ENCODE measurements at regions not wholly inside any gene's neighbourhood (a gene's known extent, or its start where the extent isn't known, plus 50 kb on each side); places are given as distances from the start of the nearest gene placed in this dataset.
"Not testable (repeated sequence)": the region's sequence is repeated elsewhere in the genome, so short reads cannot be mapped to it uniquely, and the experiment has no call there.

- H3K9ac ChIP-seq (replicated peaks in 1 of 4; ENCODE audit: extremely low read depth in 1 of 4, low read depth in 3 of 4, low read length in 3 of 4); H3K56ac ChIP-seq (replicated peaks; ENCODE audit: insufficient read length, low read depth, low read length); H3K79me1 ChIP-seq (ENCODE audit: low read depth, low read length); H3K79me2 ChIP-seq (ENCODE audit: control insufficient read depth in 1 of 2, insufficient read depth in 2 of 2, low read length in 2 of 2); FAIRE-seq; H2BK15ac ChIP-seq (ENCODE audit: low read length); H4K91ac ChIP-seq (replicated peaks; ENCODE audit: insufficient read length, low read length); H3K36me3 ChIP-seq (ENCODE audit: control insufficient read depth in 2 of 4, insufficient read depth in 4 of 4, low read length in 3 of 4); H3K4me3 ChIP-seq (ENCODE audit: extremely low read depth in 1 of 4, insufficient read depth in 2 of 4, low read depth in 3 of 4, low read length in 4 of 4); H3K27me3 ChIP-seq (replicated peaks in 1 of 4; ENCODE audit: control insufficient read depth in 3 of 4, extremely low read depth in 1 of 4, insufficient read depth in 3 of 4, low read length in 3 of 4); H2AK5ac ChIP-seq (ENCODE audit: low read depth, low read length); H3K4me2 ChIP-seq (ENCODE audit: insufficient read depth in 1 of 2, low read depth in 2 of 2, low read length in 2 of 2); H2BK5ac ChIP-seq (ENCODE audit: low read depth, low read length); H2BK20ac ChIP-seq (ENCODE audit: low read length); H3K23me2 ChIP-seq (ENCODE audit: low read depth, low read length); DNase-seq (ENCODE audit: low read depth in 1 of 2, low spot score in 2 of 2); H4K20me1 ChIP-seq (replicated peaks in 1 of 2; ENCODE audit: control insufficient read depth in 1 of 2, insufficient read depth in 2 of 2, low read length in 2 of 2); H3K18ac ChIP-seq (ENCODE audit: extremely low read depth, low read length); H4K5ac ChIP-seq (ENCODE audit: insufficient read length, low read depth, low read length); H3K14ac ChIP-seq (ENCODE audit: insufficient read length); H3K4ac ChIP-seq (replicated peaks; ENCODE audit: insufficient read length, low read depth, low read length); H4K8ac ChIP-seq (ENCODE audit: extremely low read depth, insufficient read depth, low read length); H3K4me1 ChIP-seq (replicated peaks in 1 of 4; ENCODE audit: control insufficient read depth in 3 of 4, insufficient read depth in 4 of 4, low read length in 3 of 4); H2BK120ac ChIP-seq (replicated peaks; ENCODE audit: low read depth, low read length); H2AFZ ChIP-seq (ENCODE audit: low read length); H2BK12ac ChIP-seq (ENCODE audit: low read depth, low read length); H3K27ac ChIP-seq (ENCODE audit: low read depth, low read length); H3K23ac ChIP-seq (ENCODE audit: insufficient read length); POLR2A ChIA-PET (ENCODE audit: partially characterized antibody); H3K9me3 ChIP-seq (ENCODE audit: insufficient read depth in 2 of 2, low read depth in 1 of 2, low read length in 1 of 2): not testable (repeated sequence)
- WGBS, 2 experiments (ENCODE audit: extremely low coverage in 1 of 2, insufficient coverage in 1 of 2, insufficient read length in 1 of 2, insufficient replicate concordance in 2 of 2, low coverage in 1 of 2, low lambda C conversion rate in 2 of 2, missing lambda C conversion rate in 1 of 2) = 90% methylated on average over 30 of the region's 35 CpGs; no CpG with 5 or more reads in 1 of the 2 experiments
- CTCF ChIA-PET (ENCODE audit: partially characterized antibody) = interaction anchor here (1.1 kb wide), 1 partner anchor 113 kb away, joined by 3 read pairs; no protein-coding TSS in a partner anchor
Observed at GRCh38 chr7:27457603-27458565, 204.8 kb downstream of the HIBADH start.
